ENCODE measurements at regions not wholly inside any gene's neighbourhood (a gene's known extent, or its start where the extent isn't known, plus 50 kb on each side); places are given as distances from the start of the nearest gene placed in this dataset.

GRCh38 chr2:217011576-217011975, 151.7 kb upstream of the TNP1 start:
- TF ChIP-seq, protein P1, sequence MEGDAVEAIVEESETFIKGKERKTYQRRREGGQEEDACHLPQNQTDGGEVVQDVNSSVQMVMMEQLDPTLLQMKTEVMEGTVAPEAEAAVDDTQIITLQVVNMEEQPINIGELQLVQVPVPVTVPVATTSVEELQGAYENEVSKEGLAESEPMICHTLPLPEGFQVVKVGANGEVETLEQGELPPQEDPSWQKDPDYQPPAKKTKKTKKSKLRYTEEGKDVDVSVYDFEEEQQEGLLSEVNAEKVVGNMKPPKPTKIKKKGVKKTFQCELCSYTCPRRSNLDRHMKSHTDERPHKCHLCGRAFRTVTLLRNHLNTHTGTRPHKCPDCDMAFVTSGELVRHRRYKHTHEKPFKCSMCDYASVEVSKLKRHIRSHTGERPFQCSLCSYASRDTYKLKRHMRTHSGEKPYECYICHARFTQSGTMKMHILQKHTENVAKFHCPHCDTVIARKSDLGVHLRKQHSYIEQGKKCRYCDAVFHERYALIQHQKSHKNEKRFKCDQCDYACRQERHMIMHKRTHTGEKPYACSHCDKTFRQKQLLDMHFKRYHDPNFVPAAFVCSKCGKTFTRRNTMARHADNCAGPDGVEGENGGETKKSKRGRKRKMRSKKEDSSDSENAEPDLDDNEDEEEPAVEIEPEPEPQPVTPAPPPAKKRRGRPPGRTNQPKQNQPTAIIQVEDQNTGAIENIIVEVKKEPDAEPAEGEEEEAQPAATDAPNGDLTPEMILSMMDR (IDR thresholded peaks at IDR 0.05; ENCODE audit: borderline replicate concordance, extremely low read depth, low read length, poor library complexity, severe bottlenecking), result no peak
- TF ChIP-seq EZH2 (IDR thresholded peaks at IDR 0.05; ENCODE audit: borderline replicate concordance, low read depth, low read length, severe bottlenecking), result no peak
